GM12892 (cell line): ENCODE measurements at regions not wholly inside any gene's neighbourhood (a gene's known extent, or its start where the extent isn't known, plus 50 kb on each side); places are given as distances from the start of the nearest gene placed in this dataset.
A peak's percentile ranks its signal among the peaks of the same experiment; 100 is the strongest.

ENCODE experiments used
- POLR2A ChIP-seq: IDR thresholded peaks from 2 replicates; pipeline ENCODE4 v1.6.1; 2011; ENCODE audit warnings: low read depth, low read length, control low read depth
- POLR2AphosphoS5 ChIP-seq: IDR thresholded peaks from 2 replicates; pipeline ENCODE4 v1.6.1; 2011; ENCODE audit warnings: low read depth, low read length, control low read depth
- TAF1 ChIP-seq: IDR thresholded peaks from 2 replicates; pipeline ENCODE4 v1.6.1; 2011; ENCODE audit warnings: low read depth, mild to moderate bottlenecking, control low read depth, low read length, borderline replicate concordance

- TF ChIP-seq TAF1 (peak; percentile 57; the same call in 1 of the 2 replicates), POLR2A (0 out of 2 replicates have a peak, but pooled peaks have one; percentile 41), POLR2AphosphoS5 (no peak)
These were observed 171.3 kb downstream of the ST8SIA4 start for GRCh38 chr5:100731768-100732167.
